H1 (cell line): ENCODE measurements at regions not wholly inside any gene's neighbourhood (a gene's known extent, or its start where the extent isn't known, plus 50 kb on each side); places are given as distances from the start of the nearest gene placed in this dataset.

ENCODE experiments used
- CTCF ChIA-PET: fragments of 300-600 bp; sonication (Branson Sonifier 250); formaldehyde crosslinking; loops from one replicate; lab custom pipeline; 2021; ENCODE audit not compliant: partially characterized antibody; lab: Charles Lee
- POLR2A ChIA-PET: fragments of 300-600 bp; sonication (Branson Sonifier 250); formaldehyde crosslinking; loops from one replicate; lab custom pipeline; 2021; ENCODE audit warnings: inconsistent platforms; ENCODE audit not compliant: partially characterized antibody; lab: Charles Lee
- DNase-seq, 2 experiments: peaks; one replicate each; pipeline versions ENCODE4 v3.0.0 to v3.0.0-alpha.2; 2010 to 2022; ENCODE audit warnings: low spot score in 2 of 2, low read depth in 1 of 2, mixed read lengths in 1 of 2
- FAIRE-seq: peaks from 2 replicates; lab custom pipeline; 2011; peaks lifted over from hg19 to GRCh38; lab: Jason Lieb, UNC
- H2AFZ ChIP-seq: 2 replicates; pipeline ENCODE4 v1.8.1; 2012; ENCODE audit warnings: low read length, inconsistent platforms
- H2AK5ac ChIP-seq: 2 replicates; pipeline ENCODE4 v1.6.1; 2013; ENCODE audit warnings: low read depth, low read length
- H2BK120ac ChIP-seq: replicated peaks from 2 replicates; pipeline ENCODE3; 2013; ENCODE audit warnings: low read depth, low read length, inconsistent platforms
- H2BK12ac ChIP-seq: 2 replicates; pipeline ENCODE4 v1.6.1; 2013; ENCODE audit warnings: low read depth, low read length
- H2BK15ac ChIP-seq: 2 replicates; pipeline ENCODE4 v1.6.1; 2013; ENCODE audit warnings: low read length
- H2BK20ac ChIP-seq: 2 replicates; pipeline ENCODE4 v1.6.1; 2013; ENCODE audit warnings: low read length
- H2BK5ac ChIP-seq: 2 replicates; pipeline ENCODE4 v1.6.1; 2013; ENCODE audit warnings: low read depth, low read length
- H3K14ac ChIP-seq: 2 replicates; pipeline ENCODE4 v1.6.1; 2013; ENCODE audit warnings: inconsistent platforms; ENCODE audit not compliant: insufficient read length
- H3K18ac ChIP-seq: 2 replicates; pipeline ENCODE4 v1.6.1; 2013; ENCODE audit warnings: low read length; ENCODE audit errors: extremely low read depth
- H3K23ac ChIP-seq: 2 replicates; pipeline ENCODE4 v1.6.1; 2013; ENCODE audit warnings: inconsistent platforms; ENCODE audit not compliant: insufficient read length
- H3K23me2 ChIP-seq: 2 replicates; pipeline ENCODE4 v1.6.1; 2013; ENCODE audit warnings: low read depth, low read length
- H3K27ac ChIP-seq: 2 replicates; pipeline ENCODE4 v1.6.1; 2011; ENCODE audit warnings: low read depth, low read length, inconsistent platforms
- H3K27me3 ChIP-seq, 4 experiments: replicated peaks in 1 of 4; 1 replicate in 1 of 4; 2 replicates in 3 of 4; pipeline versions ENCODE4 v1.6.1 to v1.8.1; 2011 to 2013; ENCODE audit warnings: low read length in 3 of 4, mild to moderate bottlenecking in 3 of 4, inconsistent platforms in 2 of 4, mixed read lengths in 2 of 4, moderate library complexity in 1 of 4; ENCODE audit not compliant: control insufficient read depth in 3 of 4, insufficient read depth in 3 of 4; ENCODE audit errors: extremely low read depth in 1 of 4
- H3K36me3 ChIP-seq, 4 experiments: 2 replicates each; pipeline versions ENCODE4 v1.6.1 to v1.8.1; 2011 to 2013; ENCODE audit warnings: mild to moderate bottlenecking in 4 of 4, low read length in 3 of 4, moderate library complexity in 2 of 4, control low read depth in 1 of 4, inconsistent platforms in 1 of 4; ENCODE audit not compliant: insufficient read depth in 4 of 4, control insufficient read depth in 2 of 4
- H3K4ac ChIP-seq: replicated peaks from 2 replicates; pipeline ENCODE3; 2013; ENCODE audit warnings: low read length, low read depth, mixed read lengths, inconsistent platforms; ENCODE audit not compliant: insufficient read length
- H3K4me1 ChIP-seq, 4 experiments: replicated peaks in 1 of 4; 1 replicate in 1 of 4; 2 replicates in 3 of 4; pipeline versions ENCODE4 v1.6.1 to v1.8.1; 2011 to 2013; ENCODE audit warnings: low read length in 3 of 4, inconsistent platforms in 2 of 4, mixed read lengths in 1 of 4; ENCODE audit not compliant: insufficient read depth in 4 of 4, control insufficient read depth in 3 of 4
- H3K4me2 ChIP-seq, 2 experiments: 2 replicates each; pipeline versions ENCODE4 v1.6.1 to v1.8.1; 2011 to 2013; ENCODE audit warnings: low read depth in 2 of 2, low read length in 2 of 2, control low read depth in 1 of 2, inconsistent platforms in 1 of 2, mild to moderate bottlenecking in 1 of 2; ENCODE audit not compliant: insufficient read depth in 1 of 2
- H3K4me3 ChIP-seq, 4 experiments: fragments of 200-600, 300-600 bp in 1 of 4; sonication (generic), shearing (Covaris generic), sonication (Bioruptor Twin) in 1 of 4; 2 replicates each; pipeline versions ENCODE4 v1.5.1 to v1.8.1; 2011 to 2016; ENCODE audit warnings: low read length in 4 of 4, low read depth in 3 of 4, control low read depth in 2 of 4, inconsistent platforms in 2 of 4, mild to moderate bottlenecking in 2 of 4, mixed read lengths in 1 of 4, moderate library complexity in 1 of 4; ENCODE audit not compliant: insufficient read depth in 2 of 4; ENCODE audit errors: extremely low read depth in 1 of 4
- H3K56ac ChIP-seq: replicated peaks from 2 replicates; pipeline ENCODE3; 2013; ENCODE audit warnings: low read depth, mild to moderate bottlenecking, mixed read lengths, low read length, inconsistent platforms; ENCODE audit not compliant: insufficient read length
- H3K79me1 ChIP-seq: 2 replicates; pipeline ENCODE4 v1.6.1; 2013; ENCODE audit warnings: low read depth, low read length, control low read depth
- H3K79me2 ChIP-seq, 2 experiments: 2 replicates each; pipeline versions ENCODE4 v1.6.1 to v1.8.1; 2012 to 2013; ENCODE audit warnings: low read length in 2 of 2, mild to moderate bottlenecking in 2 of 2, inconsistent platforms in 1 of 2; ENCODE audit not compliant: insufficient read depth in 2 of 2, control insufficient read depth in 1 of 2
- H3K9ac ChIP-seq, 4 experiments: replicated peaks in 1 of 4; 1 replicate in 1 of 4; 2 replicates in 3 of 4; pipeline versions ENCODE4 v1.6.1 to v1.8.1; 2011 to 2013; ENCODE audit warnings: low read depth in 3 of 4, low read length in 3 of 4, control low read depth in 2 of 4, mild to moderate bottlenecking in 2 of 4, moderate library complexity in 2 of 4, inconsistent platforms in 1 of 4; ENCODE audit errors: extremely low read depth in 1 of 4
- H3K9me3 ChIP-seq, 2 experiments: 2 replicates each; pipeline versions ENCODE4 v1.6.1 to v1.8.1; 2012 to 2013; ENCODE audit warnings: mild to moderate bottlenecking in 2 of 2, moderate library complexity in 2 of 2, control low read depth in 1 of 2, inconsistent platforms in 1 of 2, low read depth in 1 of 2, low read length in 1 of 2, mixed read lengths in 1 of 2; ENCODE audit not compliant: insufficient read depth in 2 of 2
- H4K20me1 ChIP-seq, 2 experiments: replicated peaks in 1 of 2; 2 replicates each; pipeline versions ENCODE3 to v1.8.1; 2011 to 2013; ENCODE audit warnings: inconsistent platforms in 2 of 2, low read length in 2 of 2, mild to moderate bottlenecking in 1 of 2; ENCODE audit not compliant: insufficient read depth in 2 of 2, control insufficient read depth in 1 of 2
- H4K5ac ChIP-seq: 2 replicates; pipeline ENCODE4 v1.6.1; 2013; ENCODE audit warnings: low read length, low read depth, mixed read lengths, inconsistent platforms; ENCODE audit not compliant: insufficient read length
- H4K8ac ChIP-seq: 2 replicates; pipeline ENCODE4 v1.8.0; 2013; ENCODE audit warnings: mild to moderate bottlenecking, moderate library complexity, low read length, inconsistent platforms; ENCODE audit not compliant: insufficient read depth; ENCODE audit errors: extremely low read depth
- H4K91ac ChIP-seq: replicated peaks from 2 replicates; pipeline ENCODE3; 2013; ENCODE audit warnings: low read length, mixed read lengths, inconsistent platforms; ENCODE audit not compliant: insufficient read length
- CBX5 ChIP-seq: fragments of 300-800, 300-1000 bp; sonication (generic); IDR thresholded peaks from 2 replicates; pipeline ENCODE4 v1.7.1; 2016; ENCODE audit warnings: antibody characterized with exemption, low read length, low read depth
- FOSL1 ChIP-seq: IDR thresholded peaks from 2 replicates; pipeline ENCODE4 v1.6.1; 2011; ENCODE audit warnings: mild to moderate bottlenecking, low read depth, low read length, moderate library complexity; ENCODE audit not compliant: insufficient read depth
- GABPA ChIP-seq: IDR thresholded peaks from 2 replicates; pipeline ENCODE4 v1.6.1; 2011; ENCODE audit warnings: mild to moderate bottlenecking, low read length, moderate library complexity, borderline replicate concordance; ENCODE audit not compliant: insufficient read depth
- HDAC6 ChIP-seq: IDR thresholded peaks from one replicate; pipeline ENCODE4 v1.7.1; 2012; ENCODE audit warnings: low read depth, mild to moderate bottlenecking, inconsistent platforms, low read length, moderate library complexity
- JUN ChIP-seq: IDR thresholded peaks from 2 replicates; pipeline ENCODE4 v1.6.1; 2011; ENCODE audit warnings: low read depth, mild to moderate bottlenecking, improper control_type of control experiment, low read length
- MAX ChIP-seq: IDR thresholded peaks from 2 replicates; pipeline ENCODE4 v1.6.1; 2012; ENCODE audit warnings: inconsistent platforms
- NANOG ChIP-seq: IDR thresholded peaks from 2 replicates; pipeline ENCODE4 v1.6.1; 2011; ENCODE audit warnings: low read length, low read depth, mild to moderate bottlenecking, inconsistent platforms; ENCODE audit not compliant: insufficient read depth, poor library complexity, severe bottlenecking
- POU5F1 ChIP-seq: IDR thresholded peaks from 2 replicates; pipeline ENCODE4 v1.6.1; 2011; ENCODE audit warnings: low read depth, mild to moderate bottlenecking, low read length, moderate library complexity
- RNF2 ChIP-seq: fragments of 200-900, 300-1000 bp; sonication (generic); IDR thresholded peaks from 2 replicates; pipeline ENCODE4 v1.7.1; 2016; ENCODE audit warnings: borderline replicate concordance, low read depth, mild to moderate bottlenecking, antibody characterized with exemption, low read length; ENCODE audit not compliant: poor library complexity, severe bottlenecking; ENCODE audit errors: missing control alignments
- SAP30 ChIP-seq: fragments of 300-600 bp; sonication (generic); IDR thresholded peaks from 2 replicates; pipeline ENCODE4 v1.7.1; 2012; ENCODE audit warnings: low read length, moderate library complexity, mild to moderate bottlenecking, inconsistent platforms; ENCODE audit not compliant: insufficient read depth, insufficient replicate concordance
- SIX5 ChIP-seq: IDR thresholded peaks from 2 replicates; pipeline ENCODE4 v1.6.1; 2011; ENCODE audit warnings: mild to moderate bottlenecking, low read depth, low read length
- SP1 ChIP-seq: IDR thresholded peaks from 2 replicates; pipeline ENCODE4 v1.6.1; 2011; ENCODE audit warnings: low read depth, low read length
- SP2 ChIP-seq: IDR thresholded peaks from 2 replicates; pipeline ENCODE4 v1.6.1; 2012; ENCODE audit warnings: mild to moderate bottlenecking, low read length, inconsistent platforms
- SUZ12 ChIP-seq: fragments of 200-600 bp; sonication (generic); IDR thresholded peaks from 2 replicates; pipeline ENCODE4 v1.6.1; 2012; ENCODE audit warnings: mild to moderate bottlenecking, inconsistent platforms, low read length, moderate library complexity, mixed read lengths
- TCF12 ChIP-seq: IDR thresholded peaks from 2 replicates; pipeline ENCODE4 v1.6.1; 2011; ENCODE audit warnings: low read depth, mild to moderate bottlenecking, low read length
- WGBS, 2 experiments: shearing (Covaris generic) in 1 of 2; methylation state at CpG; one replicate each; pipeline versions ENCODE4 v1.1.6 to v1.1.7; 2013 to 2015; ENCODE audit warnings: low lambda C conversion rate in 2 of 2, mixed read lengths in 2 of 2, inconsistent platforms in 1 of 2, low coverage in 1 of 2, missing lambda C conversion rate in 1 of 2; ENCODE audit not compliant: insufficient replicate concordance in 2 of 2, insufficient coverage in 1 of 2, insufficient read length in 1 of 2; ENCODE audit errors: extremely low coverage in 1 of 2, missing lambda C conversion rate in 1 of 2; 5-methylcytosine and 5-hydroxymethylcytosine counted together

GRCh38 chr3:31403197-31403596, 129.5 kb upstream of the STT3B start:
- 0 out of 7 replicates have a peak, but pooled peaks cover 0 to 2% (median 0%) of the 10 kb centered on the region in 4 experiments for H3K4me1 ChIP-seq
- no peak overlapping the region for H2BK120ac ChIP-seq
- no peak overlapping the region for H3K27ac ChIP-seq
- no peak overlapping the region for H2AK5ac ChIP-seq
- no peak overlapping the region for H2AFZ ChIP-seq
- H3K79me2 ChIP-seq, result no peaks in the 10 kb centered on the region
- no peaks in the 10 kb centered on the region for H3K36me3 ChIP-seq
- no peaks in the 10 kb centered on the region for H3K23me2 ChIP-seq
- H4K91ac ChIP-seq, result no peak overlapping the region
- 86% methylated on average over 3 of the region's 3 CpGs; no CpG with 5 or more reads in 1 of the 2 experiments for WGBS, 2 experiments
- H4K20me1 ChIP-seq, result no peaks in the 10 kb centered on the region
- H3K4me2 ChIP-seq, result no peak overlapping the region
- CTCF ChIA-PET, result no interaction called here
- FAIRE-seq, result no peak
- POLR2A ChIA-PET, result no interaction called here
- H3K79me1 ChIP-seq, result no peaks in the 10 kb centered on the region
- no peak overlapping the region for H2BK5ac ChIP-seq
- H2BK15ac ChIP-seq, result no peak overlapping the region
- H3K18ac ChIP-seq, result no peak overlapping the region
- H3K9ac ChIP-seq, result no peak overlapping the region
- no peak overlapping the region for H2BK12ac ChIP-seq
- no peak overlapping the region for H3K23ac ChIP-seq
- no peak overlapping the region for H2BK20ac ChIP-seq
- no peak overlapping the region for H3K4me3 ChIP-seq
- H3K56ac ChIP-seq, result no peak overlapping the region
- H3K14ac ChIP-seq, result no peak overlapping the region
- H4K5ac ChIP-seq, result no peak overlapping the region
- no peak overlapping the region for H4K8ac ChIP-seq
- no peak for DNase-seq
- no peak overlapping the region for H3K4ac ChIP-seq
- no peaks in the 10 kb centered on the region for H3K9me3 ChIP-seq
- no peaks in the 10 kb centered on the region for H3K27me3 ChIP-seq
- TF ChIP-seq CBX5 (no peak), JUN (no peak), SP1 (no peak), HDAC6 (no peak), SP2 (no peak), NANOG (no peak), GABPA (no peak), FOSL1 (no peak), MAX (no peak), SAP30 (no peak), SUZ12 (no peak), SIX5 (no peak), RNF2 (no peak), POU5F1 (no peak), TCF12 (no peak)
